ENCODE measurements at regions not wholly inside any gene's neighbourhood (a gene's known extent, or its start where the extent isn't known, plus 50 kb on each side); places are given as distances from the start of the nearest gene placed in this dataset.
"Not testable (repeated sequence)": the region's sequence is repeated elsewhere in the genome, so short reads cannot be mapped to it uniquely, and the experiment has no call there.

GRCh38 chr12:107491856-107492255, 193.7 kb upstream of the PWP1 start:
- DNase-seq (ENCODE audit: low read depth in 2 of 3, low spot score in 1 of 3), result no peak

DNA sequence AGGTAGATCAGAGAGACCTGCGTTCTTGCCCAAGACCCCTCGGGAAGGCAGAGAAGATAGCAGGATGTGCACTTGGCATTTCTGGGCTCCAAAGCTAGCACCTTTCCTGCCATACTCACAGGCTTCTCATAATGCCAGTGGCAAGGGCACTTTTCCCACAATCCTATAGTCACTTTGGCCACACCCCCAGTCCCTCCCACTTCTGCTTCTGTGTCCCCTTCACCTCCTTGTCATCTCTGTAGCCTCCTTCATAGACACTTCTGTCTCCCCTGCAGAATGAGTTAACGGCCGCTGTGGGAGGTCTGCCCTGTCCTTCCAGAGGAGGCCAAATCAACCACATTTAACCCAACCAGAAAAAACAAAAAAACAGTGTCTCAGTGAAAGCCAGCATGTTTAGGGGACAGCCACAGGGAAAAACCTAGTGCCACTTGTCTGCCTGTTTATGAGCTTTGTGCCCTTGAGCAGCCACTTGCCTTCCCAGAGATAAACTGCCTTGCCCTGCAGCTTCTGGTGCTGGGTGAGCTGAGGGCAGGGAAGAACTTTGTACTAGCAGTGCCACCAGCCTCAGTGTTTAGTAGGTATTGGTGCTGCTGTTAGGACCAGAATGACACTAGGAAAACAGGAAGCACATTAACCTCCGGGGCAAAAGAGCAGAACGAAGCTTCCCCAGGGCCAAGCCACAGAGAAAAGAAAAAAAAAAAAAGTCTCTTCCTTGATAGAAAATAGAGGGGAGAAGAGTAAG, 193.0 kb upstream of the PWP1 start:
- no peak for DNase-seq (ENCODE audit: low read depth in 2 of 3, low spot score in 1 of 3)

GRCh38 chr12:107493135-107493494, 192.5 kb upstream of the PWP1 start:
- DNase-seq (ENCODE audit: low read depth in 2 of 3, low spot score in 1 of 3), result no peak

GRCh38 chr12:107493666-107494065, 191.9 kb upstream of the PWP1 start:
- no peak for DNase-seq (ENCODE audit: low read depth in 2 of 3, low spot score in 1 of 3)

DNA sequence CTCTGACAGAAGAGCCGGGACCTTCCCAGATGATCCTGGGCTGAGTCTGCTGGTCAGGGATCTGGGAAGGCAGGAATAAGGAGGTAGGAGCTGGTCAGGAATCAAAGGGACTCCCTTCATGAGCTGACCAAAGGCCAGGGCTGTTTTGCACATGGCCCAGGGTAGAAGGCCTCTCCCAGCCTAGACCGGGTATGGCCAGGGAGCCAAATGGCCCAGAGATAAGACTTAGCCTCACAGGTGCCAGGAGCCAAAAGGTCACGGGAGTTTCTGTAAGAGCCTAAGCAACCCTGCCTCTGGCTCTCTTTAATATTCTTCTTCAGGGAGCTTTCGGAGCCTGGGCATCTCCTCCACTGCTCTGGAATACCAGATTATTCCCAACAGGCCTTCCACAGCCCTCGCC, 191.3 kb upstream of the PWP1 start:
- DNase-seq (ENCODE audit: low read depth in 2 of 3, low spot score in 1 of 3), result no peak

DNA sequence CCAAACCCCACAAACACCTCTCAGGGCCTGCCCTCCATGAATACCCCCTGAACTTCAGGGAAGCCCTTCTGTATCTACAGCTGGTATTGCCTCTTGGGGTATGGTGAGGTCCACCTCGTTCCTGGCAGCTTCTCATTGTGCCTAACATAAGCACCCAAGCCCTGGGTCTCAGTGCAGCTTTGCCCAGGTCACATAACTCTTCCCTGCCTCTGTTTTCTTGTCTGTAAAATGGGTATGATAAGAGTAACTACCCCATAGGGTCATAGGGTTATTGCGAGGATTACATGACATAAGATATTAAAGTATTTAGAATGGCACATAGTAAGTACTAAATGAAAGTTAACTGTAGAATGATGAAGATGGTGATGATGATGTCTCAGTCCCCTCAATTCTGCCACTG, 190.0 kb upstream of the PWP1 start:
- DNase-seq (ENCODE audit: low read depth in 2 of 3, low spot score in 1 of 3), result no peak

DNA sequence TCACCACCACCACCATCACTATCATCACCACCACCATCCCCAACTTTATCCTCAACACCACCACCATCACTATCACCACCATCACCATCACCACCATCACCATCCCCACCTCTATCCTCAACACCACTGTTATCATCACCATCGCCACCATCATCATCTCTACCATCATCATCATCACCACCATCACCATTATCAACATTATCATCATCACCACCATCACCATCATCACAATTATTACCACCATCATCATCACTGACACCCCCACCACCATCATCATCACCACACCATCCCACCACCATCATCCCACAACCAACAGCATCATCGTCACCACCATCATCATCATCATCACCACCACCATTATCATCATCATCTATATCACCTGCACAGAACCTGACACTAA, 188.4 kb upstream of the PWP1 start:
- no peak for DNase-seq (ENCODE audit: low read depth in 2 of 3, low spot score in 1 of 3)

- no peak for DNase-seq (ENCODE audit: low read depth in 2 of 3, low spot score in 1 of 3)
Measured at GRCh38 chr12:107500307-107500706, 185.3 kb upstream of the PWP1 start.

GRCh38 chr12:107501681-107502080, 183.9 kb upstream of the PWP1 start:
- DNase-seq (ENCODE audit: low read depth in 2 of 3, low spot score in 1 of 3), result no peak

DNA sequence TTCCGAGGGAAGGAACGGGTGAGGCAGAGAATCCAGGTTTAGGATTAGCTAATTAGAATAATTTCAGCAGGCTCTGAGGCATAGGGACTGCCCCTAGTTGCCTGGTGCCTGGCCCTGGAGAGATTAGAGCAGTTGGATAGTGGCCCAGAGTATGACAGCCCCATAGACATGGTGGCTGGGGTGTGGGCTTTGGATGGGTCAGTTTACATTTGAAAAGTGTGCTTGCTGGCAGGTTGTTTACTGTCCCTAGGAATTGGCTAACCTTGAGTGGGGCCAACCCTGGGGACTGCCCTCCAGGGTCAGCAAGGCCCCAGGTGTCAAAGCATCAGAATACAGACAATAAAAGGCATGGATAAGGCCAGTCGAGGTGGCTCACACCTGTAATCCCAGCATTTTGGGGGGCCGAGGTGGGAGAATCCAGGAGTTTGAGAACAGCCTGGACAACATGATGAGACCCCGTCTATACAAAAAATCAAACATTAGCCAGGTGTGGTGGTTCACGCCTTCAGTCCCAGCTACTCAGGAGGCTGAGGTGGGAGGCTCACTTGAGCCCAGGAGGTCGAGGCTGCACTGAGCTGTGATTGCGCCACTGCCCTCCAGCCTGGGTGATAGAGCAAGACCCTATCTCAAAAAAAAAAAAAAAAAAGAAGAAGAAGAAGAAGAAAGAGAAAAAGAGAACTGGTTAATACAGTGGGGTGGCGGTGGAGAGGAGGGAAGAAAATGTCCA, 182.3 kb upstream of the PWP1 start:
- no peak for DNase-seq (ENCODE audit: low read depth in 2 of 3, low spot score in 1 of 3)

DNA sequence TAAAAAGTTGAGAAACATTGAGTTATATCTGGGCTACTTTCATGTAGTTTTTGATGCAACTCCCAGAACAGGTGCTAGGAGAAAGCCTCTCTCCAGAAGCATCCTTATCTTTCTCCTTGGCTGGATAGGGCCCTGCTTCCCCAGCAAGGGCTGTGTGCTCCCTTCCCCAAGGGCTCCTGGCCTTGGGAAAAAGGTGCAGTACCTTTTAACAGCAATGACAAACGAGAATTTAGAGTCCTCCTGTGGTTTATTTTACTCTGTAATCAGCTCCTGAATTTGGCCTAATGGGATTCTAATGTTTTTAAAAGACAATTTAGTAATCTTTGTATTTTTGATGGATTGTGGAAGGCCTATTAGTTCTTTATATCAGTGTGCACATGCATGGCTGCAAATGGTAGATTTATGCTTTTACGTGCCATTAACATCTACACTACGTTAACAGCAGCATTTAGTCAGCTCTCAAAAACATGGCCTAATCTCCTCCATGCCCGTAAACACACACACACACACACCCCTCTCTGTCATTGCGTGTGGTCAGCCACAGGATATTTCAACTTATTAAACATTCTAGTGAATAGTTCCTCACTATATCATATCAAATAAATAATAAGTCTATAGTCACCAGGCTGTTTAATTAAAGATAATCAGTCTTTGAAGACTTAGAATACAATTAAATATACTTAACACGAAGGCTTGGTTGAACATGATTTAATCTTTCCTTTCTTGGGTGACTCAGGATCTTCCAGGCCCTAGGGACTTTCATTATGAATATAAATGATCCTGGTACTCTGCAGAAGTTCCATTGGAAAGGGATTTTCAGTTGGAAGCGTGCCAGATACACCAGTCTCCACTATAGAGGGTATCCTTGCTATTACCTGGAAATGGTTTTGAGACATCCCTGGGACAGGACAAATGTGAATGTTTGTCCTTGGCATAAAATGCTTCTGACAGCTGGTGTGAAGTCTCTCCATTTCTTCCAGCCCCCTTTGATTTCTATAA, 181.4 kb upstream of the PWP1 start:
- no peak for DNase-seq (ENCODE audit: low read depth in 2 of 3, low spot score in 1 of 3)

DNA sequence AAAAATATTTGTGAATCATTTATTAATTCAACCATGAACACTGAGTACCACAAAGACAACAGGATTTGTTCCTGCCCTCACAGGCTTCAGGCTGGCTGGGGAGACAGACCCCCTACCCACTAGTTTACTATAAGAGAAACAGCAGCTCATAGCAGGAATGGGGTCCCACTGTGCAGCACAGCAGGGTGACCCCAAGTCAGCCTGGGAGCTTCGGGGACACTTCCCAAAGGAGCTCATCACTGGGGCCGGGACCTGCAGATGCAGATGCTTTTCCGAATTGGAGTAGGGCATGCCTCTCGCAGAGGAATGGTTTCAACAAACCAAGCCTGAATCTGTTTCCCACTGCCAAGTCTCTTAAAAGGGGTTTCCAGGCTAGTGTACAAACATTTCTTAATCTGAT, 176.2 kb upstream of the PWP1 start:
- DNase-seq (ENCODE audit: low read depth in 2 of 3, low spot score in 1 of 3), result no peak

DNA sequence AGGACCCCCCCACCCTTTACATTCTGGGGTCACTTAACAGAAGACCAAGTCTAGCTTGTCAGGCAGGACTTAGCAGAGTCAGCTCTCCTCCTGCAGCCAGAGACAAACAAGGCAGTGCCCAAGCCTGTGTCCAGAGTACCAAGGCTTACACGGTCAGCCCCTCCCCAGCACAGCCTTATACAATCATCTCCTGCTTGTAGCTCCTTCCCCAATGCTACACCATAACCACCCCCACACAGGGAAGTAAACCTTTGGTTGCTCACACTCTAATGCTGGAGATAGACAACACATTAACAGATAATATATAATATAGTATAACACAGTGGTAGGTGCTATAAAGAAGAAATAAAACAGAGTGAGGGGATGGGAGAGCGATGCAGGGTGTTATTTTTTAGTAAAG, 175.4 kb upstream of the PWP1 start:
- no peak for DNase-seq (ENCODE audit: low read depth in 2 of 3, low spot score in 1 of 3)

- DNase-seq (ENCODE audit: low read depth in 2 of 3, low spot score in 1 of 3), result no peak
Measured at GRCh38 chr12:107511292-107511691, 174.3 kb upstream of the PWP1 start.

GRCh38 chr12:107512391-107512790, 173.2 kb upstream of the PWP1 start:
- no peak for DNase-seq (ENCODE audit: low read depth in 2 of 3, low spot score in 1 of 3)

DNA sequence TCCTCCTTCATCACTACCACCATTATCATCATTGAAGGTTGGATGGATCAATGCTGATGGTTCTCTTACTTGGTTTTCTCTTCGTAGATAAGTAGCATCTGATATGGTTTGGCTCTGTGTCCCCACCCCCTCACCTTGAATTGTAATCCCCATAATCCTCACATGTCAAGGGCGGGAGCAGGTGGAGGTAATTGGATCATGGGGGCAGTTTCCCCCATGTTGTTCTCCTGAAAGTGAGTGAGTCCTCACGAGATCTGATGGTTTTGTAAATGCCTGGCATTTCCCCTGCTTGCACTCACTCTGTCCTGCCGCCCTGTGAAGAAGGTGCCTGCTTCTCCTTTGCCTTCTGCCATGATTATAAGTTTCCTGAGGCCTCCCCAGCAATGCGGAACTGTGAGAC, 172.4 kb upstream of the PWP1 start:
- no peak for DNase-seq (ENCODE audit: low read depth in 2 of 3, low spot score in 1 of 3)

DNA sequence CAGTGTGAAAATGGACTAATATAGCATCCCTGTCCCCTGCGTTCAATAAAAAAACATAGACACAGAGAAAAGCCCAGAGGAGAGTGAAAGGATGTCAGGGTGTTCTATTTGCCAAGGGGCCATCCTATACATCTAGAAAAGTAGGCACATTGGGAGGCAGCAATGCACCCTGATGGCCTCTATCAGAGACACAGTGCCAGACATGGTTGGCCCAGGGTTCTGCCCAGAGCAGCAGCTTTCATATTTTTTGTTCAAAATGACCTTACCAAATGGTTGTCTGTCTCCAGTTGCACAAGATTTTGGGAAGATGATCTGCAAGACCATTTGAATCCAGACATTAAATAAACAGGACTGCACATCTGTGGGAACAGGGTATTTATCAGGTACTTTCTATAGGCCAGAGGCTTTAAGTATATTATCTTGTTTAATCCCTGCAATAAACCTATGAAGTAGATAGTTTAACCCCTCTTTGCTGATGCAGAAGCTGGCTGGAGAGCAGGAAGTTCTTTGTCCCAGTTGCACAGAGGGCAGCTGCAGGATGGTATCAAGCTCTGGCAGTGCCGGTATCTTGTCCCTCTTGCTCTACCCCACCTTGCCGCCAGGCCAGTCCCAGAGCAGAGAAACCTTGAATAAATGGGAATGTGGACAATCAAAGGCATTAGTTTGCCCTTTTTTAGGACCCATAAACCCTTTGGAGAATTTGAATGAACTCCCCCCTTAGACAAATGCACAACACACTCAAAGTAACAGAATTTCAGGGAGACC, 171.8 kb upstream of the PWP1 start:
- no peak for DNase-seq (ENCODE audit: low read depth in 2 of 3, low spot score in 1 of 3)

DNA sequence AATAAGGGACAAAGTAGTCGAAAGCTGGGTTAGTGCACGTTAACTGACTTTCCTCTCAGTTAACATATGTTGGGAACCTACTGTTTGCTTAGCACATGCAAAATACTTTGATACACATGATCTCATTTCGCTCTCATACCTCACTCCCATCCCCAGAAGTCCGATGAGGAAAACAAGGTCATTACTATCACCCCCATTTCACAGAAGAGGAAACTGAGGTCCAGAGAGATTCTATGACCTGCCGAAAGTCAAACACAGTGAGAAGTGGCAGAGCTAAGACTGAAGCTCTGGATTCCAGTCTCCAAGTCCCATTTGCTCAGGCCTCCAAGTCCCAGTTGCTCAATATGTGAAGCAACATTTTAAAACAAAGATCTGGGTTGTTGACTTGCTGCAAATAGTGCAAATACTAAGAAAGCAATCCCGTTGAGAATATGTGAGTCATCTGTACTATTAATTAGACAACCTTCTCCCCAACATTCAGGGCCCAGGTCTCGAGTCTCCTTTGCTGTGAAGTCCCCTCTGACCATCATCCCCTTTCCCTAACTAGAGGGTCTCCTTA, 170.6 kb upstream of the PWP1 start:
- no peak for DNase-seq (ENCODE audit: low read depth in 2 of 3, low spot score in 1 of 3)

DNA sequence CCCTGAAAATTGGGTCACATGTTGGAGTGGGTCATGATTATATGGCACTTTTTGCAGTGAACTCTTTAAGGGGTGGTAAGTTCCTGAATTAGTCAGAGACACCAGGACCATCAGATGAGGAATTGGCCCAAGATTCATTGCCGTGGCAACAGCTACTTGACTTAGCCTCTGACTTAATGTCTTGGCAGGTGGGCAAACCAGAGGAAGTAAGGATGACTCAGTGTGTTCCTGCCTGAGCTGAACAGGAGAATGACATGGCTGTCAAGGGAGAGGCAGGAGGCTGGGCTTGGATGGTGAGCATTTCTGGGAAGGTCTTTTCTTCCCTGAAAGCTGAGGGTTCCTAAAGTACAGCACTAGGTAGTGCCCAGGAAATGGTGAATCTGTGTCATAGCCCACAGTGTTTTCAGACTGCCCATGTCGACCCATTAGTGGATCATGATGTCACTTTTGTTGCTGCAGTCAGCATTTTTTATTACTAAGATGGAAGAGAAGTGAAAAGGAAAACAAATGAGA, 170.1 kb upstream of the PWP1 start:
- peak; percentile 3 to 11 (median 4) for DNase-seq (ENCODE audit: low read depth in 2 of 3, low spot score in 1 of 3)

DNA sequence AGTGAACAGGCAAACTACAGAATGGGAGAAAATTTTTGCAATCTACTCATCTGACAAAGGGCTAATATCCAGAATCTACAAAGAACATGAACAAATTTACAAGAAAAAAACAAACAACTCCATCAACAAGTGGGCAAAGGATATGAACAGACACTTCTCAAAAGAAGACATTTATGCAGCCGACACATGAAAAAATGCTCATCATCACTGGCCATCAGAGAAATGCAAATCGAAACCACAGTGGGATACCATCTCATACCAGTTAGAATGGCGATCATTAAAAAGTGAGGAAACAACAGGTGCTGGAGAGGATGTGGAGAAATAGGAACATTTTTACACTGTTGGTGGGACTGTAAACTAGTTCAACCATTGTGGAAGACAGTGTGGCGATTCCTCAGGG, 167.8 kb upstream of the PWP1 start:
- not testable (repeated sequence) for DNase-seq (ENCODE audit: low read depth in 2 of 3, low spot score in 1 of 3)

Data from stimulated activated CD4-positive, alpha-beta T cell treated with anti-CD3 and anti-CD28 coated beads, Interleukin-12 subunit alpha, Interleukin-12 subunit beta, amount 100 ng/mL, for 48 hours (primary cell).